ENCODE measurements at regions not wholly inside any gene's neighbourhood (a gene's known extent, or its start where the extent isn't known, plus 50 kb on each side); places are given as distances from the start of the nearest gene placed in this dataset.

- TF ChIP-seq REST (IDR thresholded peaks at IDR 0.05; ENCODE audit: insufficient read depth in 1 of 2, low read depth in 2 of 2, low read length in 2 of 2) = no peak
- TF ChIP-seq SIN3A (IDR thresholded peaks at IDR 0.05; ENCODE audit: borderline replicate concordance, insufficient read depth, low read length) = no peak
- no peak for TF ChIP-seq POLR2AphosphoS5 (IDR thresholded peaks at IDR 0.05; ENCODE audit: low read depth, low read length)
- no peak for TF ChIP-seq TAF1 (IDR thresholded peaks at IDR 0.05; ENCODE audit: borderline replicate concordance, insufficient read depth, low read length)
- TF ChIP-seq FOXP2 (optimal IDR thresholded peaks at IDR 0.05; ENCODE audit: borderline replicate concordance, extremely low read depth, extremely low read length, insufficient read depth) = no peak
Observed at GRCh38 chr18:47397671-47398319, 146.3 kb upstream of the SKOR2 start.

- TF ChIP-seq TAF1 (IDR thresholded peaks at IDR 0.05; ENCODE audit: borderline replicate concordance, insufficient read depth, low read length) (no peak), SIN3A (IDR thresholded peaks at IDR 0.05; ENCODE audit: borderline replicate concordance, insufficient read depth, low read length) (no peak), FOXP2 (optimal IDR thresholded peaks at IDR 0.05; ENCODE audit: borderline replicate concordance, extremely low read depth, extremely low read length, insufficient read depth) (no peak), POLR2AphosphoS5 (IDR thresholded peaks at IDR 0.05; ENCODE audit: low read depth, low read length) (no peak), REST (IDR thresholded peaks at IDR 0.05; ENCODE audit: insufficient read depth in 1 of 2, low read depth in 2 of 2, low read length in 2 of 2) (no peak)
Observed at GRCh38 chr18:47391665-47392064, 140.2 kb upstream of the SKOR2 start.

DNA sequence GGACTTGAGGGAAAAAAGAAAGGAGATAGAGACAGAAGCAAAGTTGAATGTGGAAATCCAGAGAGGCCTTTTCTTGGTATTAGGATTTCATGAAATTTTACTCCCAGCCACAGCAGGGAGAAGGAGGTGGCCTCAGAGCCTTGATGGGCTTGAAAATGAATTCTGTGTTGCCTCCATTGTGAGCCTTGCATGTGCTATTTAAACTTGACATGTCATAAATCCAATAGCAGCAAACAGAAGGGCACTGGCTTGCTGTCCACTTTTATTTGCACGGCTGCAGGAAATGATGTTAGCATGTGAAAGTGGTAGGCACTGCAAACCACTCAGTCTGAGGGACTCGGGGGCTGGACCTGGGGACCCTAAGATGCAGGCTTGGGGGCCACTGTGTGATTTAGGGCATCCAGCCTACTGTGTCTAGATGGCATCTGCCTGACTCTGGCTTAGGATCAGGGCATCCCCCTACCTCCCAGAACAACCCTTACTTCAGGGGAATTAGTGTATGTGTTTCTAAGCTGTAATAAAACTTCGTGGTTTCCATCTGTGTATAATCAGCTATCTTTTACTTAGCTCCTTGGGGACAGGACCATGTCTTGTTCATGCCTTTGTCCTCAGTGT lies 139.1 kb upstream of the SKOR2 start:
- no peak for TF ChIP-seq TAF1 (IDR thresholded peaks at IDR 0.05; ENCODE audit: borderline replicate concordance, insufficient read depth, low read length)
- no peak for TF ChIP-seq REST (IDR thresholded peaks at IDR 0.05; ENCODE audit: insufficient read depth in 1 of 2, low read depth in 2 of 2, low read length in 2 of 2)
- TF ChIP-seq POLR2AphosphoS5 (IDR thresholded peaks at IDR 0.05; ENCODE audit: low read depth, low read length) = no peak
- TF ChIP-seq FOXP2 (optimal IDR thresholded peaks at IDR 0.05; ENCODE audit: borderline replicate concordance, extremely low read depth, extremely low read length, insufficient read depth) = no peak
- no peak for TF ChIP-seq SIN3A (IDR thresholded peaks at IDR 0.05; ENCODE audit: borderline replicate concordance, insufficient read depth, low read length)

- TF ChIP-seq TAF1 (IDR thresholded peaks at IDR 0.05; ENCODE audit: borderline replicate concordance, insufficient read depth, low read length) (no peak), SIN3A (IDR thresholded peaks at IDR 0.05; ENCODE audit: borderline replicate concordance, insufficient read depth, low read length) (no peak)
Observed at GRCh38 chr18:47389210-47389609, 137.8 kb upstream of the SKOR2 start.

DNA sequence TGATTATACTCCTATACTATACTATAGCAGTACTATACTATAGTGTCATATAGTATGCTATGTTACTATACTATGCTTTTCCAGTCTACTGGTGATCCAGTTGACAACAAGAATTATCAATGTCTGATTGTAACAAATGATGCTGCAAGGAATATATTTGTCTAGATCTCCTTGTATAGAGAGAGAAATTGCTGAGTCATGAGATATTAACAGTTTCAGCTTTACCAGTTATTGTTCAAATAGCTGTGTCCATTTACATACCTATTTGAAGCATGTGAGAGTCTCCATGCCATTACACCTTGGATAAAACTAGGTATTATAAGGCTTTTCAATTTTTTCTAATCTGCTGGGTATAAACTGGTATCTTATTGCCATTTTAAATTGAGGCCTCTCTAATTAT lies 136.4 kb upstream of the SKOR2 start:
- no peak for TF ChIP-seq SIN3A (IDR thresholded peaks at IDR 0.05; ENCODE audit: borderline replicate concordance, insufficient read depth, low read length)
- no peak for TF ChIP-seq TAF1 (IDR thresholded peaks at IDR 0.05; ENCODE audit: borderline replicate concordance, insufficient read depth, low read length)
- no peak for TF ChIP-seq POLR2AphosphoS5 (IDR thresholded peaks at IDR 0.05; ENCODE audit: low read depth, low read length)
- no peak for TF ChIP-seq REST (IDR thresholded peaks at IDR 0.05; ENCODE audit: insufficient read depth in 1 of 2, low read depth in 2 of 2, low read length in 2 of 2)
- TF ChIP-seq FOXP2 (optimal IDR thresholded peaks at IDR 0.05; ENCODE audit: borderline replicate concordance, extremely low read depth, extremely low read length, insufficient read depth) = no peak

Measured in PFSK-1 (cell line).